ENCODE measurements at regions not wholly inside any gene's neighbourhood (a gene's known extent, or its start where the extent isn't known, plus 50 kb on each side); places are given as distances from the start of the nearest gene placed in this dataset.
A peak's percentile ranks its signal among the peaks of the same experiment; 100 is the strongest.

DNA sequence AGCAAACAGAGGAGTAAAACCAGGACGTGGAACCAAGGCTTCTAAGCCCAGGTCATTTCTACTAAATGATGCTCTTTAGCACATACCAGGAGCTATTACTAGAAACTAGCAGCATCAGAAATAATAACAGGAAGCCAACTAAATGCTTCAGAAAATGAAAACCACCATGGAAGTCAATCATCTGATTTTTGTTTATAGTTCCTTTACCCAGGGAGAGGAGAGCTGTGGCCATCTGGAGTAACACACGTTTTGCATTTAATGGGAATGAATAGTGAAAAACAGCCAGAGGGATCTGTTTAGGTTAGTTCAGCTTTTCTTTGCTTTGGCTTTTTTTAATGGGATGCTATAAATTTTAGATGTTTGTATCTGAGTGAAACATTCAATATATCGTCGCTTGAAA lies 250.7 kb upstream of the ARHGAP20 start:
- WGBS (ENCODE audit: insufficient coverage), result 84% methylated on average over 2 of the region's 4 CpGs

DNA sequence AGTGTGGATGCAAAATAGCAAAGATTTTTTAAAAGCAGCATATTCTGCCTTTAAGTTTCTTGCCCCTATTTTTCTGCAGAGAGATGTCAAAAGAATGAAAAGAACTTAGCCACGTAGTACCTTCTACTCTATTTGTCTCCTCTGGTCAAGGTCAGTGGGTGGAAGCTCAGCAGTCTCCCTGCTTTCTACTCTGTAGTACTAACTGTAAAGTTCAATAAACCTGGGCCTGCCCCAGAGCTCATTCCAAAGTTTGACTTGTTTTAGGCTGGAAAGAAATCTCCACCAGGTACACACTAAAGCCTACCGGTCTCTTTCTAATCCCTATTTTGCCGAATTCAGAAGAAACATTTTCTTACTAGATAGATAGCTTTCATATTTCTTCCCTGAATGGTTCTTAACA lies 247.9 kb upstream of the ARHGAP20 start:
- no peak for DNase-seq
- Histone ChIP-seq H3K9me3 (ENCODE audit: control extremely low read depth in 1 of 5, control insufficient read depth in 4 of 5, insufficient read depth in 2 of 5, low read depth in 1 of 5, low read length in 4 of 5) (no peaks in the 10 kb centered on the region), H3K27me3 (replicated peaks in 2 of 5; ENCODE audit: control insufficient read depth in 4 of 5, insufficient read depth in 5 of 5, low read length in 4 of 5) (no peaks in the 10 kb centered on the region), H3K36me3 (ENCODE audit: control insufficient read depth in 4 of 4, insufficient read depth in 4 of 4, low read length in 3 of 4) (no peaks in the 10 kb centered on the region), H3K4me1 (ENCODE audit: control extremely low read depth in 1 of 4, control insufficient read depth in 4 of 4, insufficient read depth in 4 of 4, low read length in 3 of 4) (no peaks in the 10 kb centered on the region), H3K27ac (ENCODE audit: insufficient read depth in 1 of 2, low read depth in 1 of 2, low read length in 2 of 2, poor library complexity in 1 of 2, severe bottlenecking in 2 of 2) (no peak overlapping the region), H3K4me3 (ENCODE audit: control insufficient read depth in 1 of 7, extremely low read depth in 1 of 7, insufficient read depth in 4 of 7, low read depth in 2 of 7, low read length in 6 of 7) (peak overlapping the region in 1 of 7 experiments; percentile 7)
- POLR2A ChIA-PET, result no interaction called here
- CTCF ChIA-PET, result interaction anchor here (1.3 kb wide), 1 partner anchor 18 kb away, joined by 4 read pairs; no protein-coding TSS in a partner anchor
- WGBS (ENCODE audit: insufficient coverage), result 100% methylated on average over 1 of the region's 3 CpGs

More for the DNA sequence above, 250.7 kb upstream of the ARHGAP20 start:
- no peaks in the 10 kb centered on the region for H3K4me1 ChIP-seq (ENCODE audit: control extremely low read depth in 1 of 4, control insufficient read depth in 4 of 4, insufficient read depth in 4 of 4, low read length in 3 of 4)
- no peaks in the 10 kb centered on the region for H3K27me3 ChIP-seq (replicated peaks in 2 of 5; ENCODE audit: control insufficient read depth in 4 of 5, insufficient read depth in 5 of 5, low read length in 4 of 5)
- no peak for DNase-seq
- no peaks in the 10 kb centered on the region for H3K9me3 ChIP-seq (ENCODE audit: control extremely low read depth in 1 of 5, control insufficient read depth in 4 of 5, insufficient read depth in 2 of 5, low read depth in 1 of 5, low read length in 4 of 5)
- ChIA-PET POLR2A (no interaction called here), CTCF (interaction anchor here (1.4 kb wide), 1 partner anchor 17 kb away, joined by 3 read pairs; no protein-coding TSS in a partner anchor)
- no peak overlapping the region for H3K4me3 ChIP-seq (ENCODE audit: control insufficient read depth in 1 of 7, extremely low read depth in 1 of 7, insufficient read depth in 4 of 7, low read depth in 2 of 7, low read length in 6 of 7)
- H3K27ac ChIP-seq (ENCODE audit: insufficient read depth in 1 of 2, low read depth in 1 of 2, low read length in 2 of 2, poor library complexity in 1 of 2, severe bottlenecking in 2 of 2), result no peak overlapping the region
- no peaks in the 10 kb centered on the region for H3K36me3 ChIP-seq (ENCODE audit: control insufficient read depth in 4 of 4, insufficient read depth in 4 of 4, low read length in 3 of 4)

DNA sequence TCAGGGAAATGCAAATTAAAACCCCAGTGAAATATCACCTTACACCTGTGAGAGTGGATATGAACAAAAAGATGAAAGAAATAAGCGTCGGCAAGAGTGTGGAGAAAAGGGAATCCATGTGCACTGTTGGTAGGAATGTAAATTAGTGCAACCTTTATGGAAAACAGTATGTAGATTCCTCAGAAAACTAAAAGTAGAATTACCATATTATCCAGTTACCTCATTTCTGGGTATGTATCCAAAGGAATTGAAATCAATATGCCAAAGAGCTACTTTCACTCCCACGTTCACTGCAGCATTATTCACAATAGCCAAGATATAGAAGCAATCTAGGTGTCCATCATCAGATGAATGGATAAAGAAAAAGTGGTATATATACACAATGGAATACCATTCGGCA lies 246.0 kb upstream of the ARHGAP20 start:
- WGBS (ENCODE audit: insufficient coverage), result 100% methylated on average over 1 of the region's 4 CpGs
- H3K4me3 ChIP-seq (ENCODE audit: control insufficient read depth in 1 of 7, extremely low read depth in 1 of 7, insufficient read depth in 4 of 7, low read depth in 2 of 7, low read length in 6 of 7), result no peak overlapping the region
- ChIA-PET CTCF (no interaction called here), POLR2A (no interaction called here)
- H3K27ac ChIP-seq (ENCODE audit: insufficient read depth in 1 of 2, low read depth in 1 of 2, low read length in 2 of 2, poor library complexity in 1 of 2, severe bottlenecking in 2 of 2), result no peak overlapping the region
- no peaks in the 10 kb centered on the region for H3K9me3 ChIP-seq (ENCODE audit: control extremely low read depth in 1 of 5, control insufficient read depth in 4 of 5, insufficient read depth in 2 of 5, low read depth in 1 of 5, low read length in 4 of 5)
- no peaks in the 10 kb centered on the region for H3K27me3 ChIP-seq (replicated peaks in 2 of 5; ENCODE audit: control insufficient read depth in 4 of 5, insufficient read depth in 5 of 5, low read length in 4 of 5)
- H3K4me1 ChIP-seq (ENCODE audit: control extremely low read depth in 1 of 4, control insufficient read depth in 4 of 4, insufficient read depth in 4 of 4, low read length in 3 of 4), result no peaks in the 10 kb centered on the region
- no peaks in the 10 kb centered on the region for H3K36me3 ChIP-seq (ENCODE audit: control insufficient read depth in 4 of 4, insufficient read depth in 4 of 4, low read length in 3 of 4)
- DNase-seq, result no peak

DNA sequence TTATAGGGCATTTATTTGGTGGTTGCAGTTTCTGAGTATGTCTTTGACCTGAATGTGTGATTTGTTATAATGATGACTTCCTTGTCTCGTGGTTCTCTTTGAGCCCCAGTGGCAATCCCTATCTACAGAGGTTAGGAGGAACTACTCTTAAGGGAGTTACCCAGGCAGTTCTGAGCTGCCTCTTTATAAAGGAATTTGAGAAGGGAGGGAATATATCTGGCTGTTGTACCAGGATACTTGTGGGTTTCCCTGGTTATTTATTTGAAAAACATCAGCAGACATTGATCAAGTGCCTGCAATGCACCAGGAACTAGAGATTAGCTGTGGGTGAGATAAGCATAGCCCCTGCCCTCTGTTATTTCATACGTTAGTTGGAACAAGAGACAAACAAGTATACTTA lies 243.5 kb upstream of the ARHGAP20 start:
- POLR2A ChIA-PET, result interaction anchor here (0.6 kb wide), 1 partner anchor 25 kb away, joined by 3 read pairs; no protein-coding TSS in a partner anchor
- CTCF ChIA-PET, result no interaction called here
- Histone ChIP-seq H3K4me3 (ENCODE audit: control insufficient read depth in 1 of 7, extremely low read depth in 1 of 7, insufficient read depth in 4 of 7, low read depth in 2 of 7, low read length in 6 of 7) (no peak overlapping the region), H3K36me3 (ENCODE audit: control insufficient read depth in 4 of 4, insufficient read depth in 4 of 4, low read length in 3 of 4) (no peaks in the 10 kb centered on the region), H3K4me1 (ENCODE audit: control extremely low read depth in 1 of 4, control insufficient read depth in 4 of 4, insufficient read depth in 4 of 4, low read length in 3 of 4) (no peaks in the 10 kb centered on the region), H3K9me3 (ENCODE audit: control extremely low read depth in 1 of 5, control insufficient read depth in 4 of 5, insufficient read depth in 2 of 5, low read depth in 1 of 5, low read length in 4 of 5) (no peaks in the 10 kb centered on the region), H3K27ac (ENCODE audit: insufficient read depth in 1 of 2, low read depth in 1 of 2, low read length in 2 of 2, poor library complexity in 1 of 2, severe bottlenecking in 2 of 2) (no peak overlapping the region), H3K27me3 (replicated peaks in 2 of 5; ENCODE audit: control insufficient read depth in 4 of 5, insufficient read depth in 5 of 5, low read length in 4 of 5) (no peaks in the 10 kb centered on the region)
- peak in 2 of 3 donors; percentile 14 to 22 for DNase-seq
- 20% methylated on average over 1 of the region's 2 CpGs for WGBS (ENCODE audit: insufficient coverage)

DNA sequence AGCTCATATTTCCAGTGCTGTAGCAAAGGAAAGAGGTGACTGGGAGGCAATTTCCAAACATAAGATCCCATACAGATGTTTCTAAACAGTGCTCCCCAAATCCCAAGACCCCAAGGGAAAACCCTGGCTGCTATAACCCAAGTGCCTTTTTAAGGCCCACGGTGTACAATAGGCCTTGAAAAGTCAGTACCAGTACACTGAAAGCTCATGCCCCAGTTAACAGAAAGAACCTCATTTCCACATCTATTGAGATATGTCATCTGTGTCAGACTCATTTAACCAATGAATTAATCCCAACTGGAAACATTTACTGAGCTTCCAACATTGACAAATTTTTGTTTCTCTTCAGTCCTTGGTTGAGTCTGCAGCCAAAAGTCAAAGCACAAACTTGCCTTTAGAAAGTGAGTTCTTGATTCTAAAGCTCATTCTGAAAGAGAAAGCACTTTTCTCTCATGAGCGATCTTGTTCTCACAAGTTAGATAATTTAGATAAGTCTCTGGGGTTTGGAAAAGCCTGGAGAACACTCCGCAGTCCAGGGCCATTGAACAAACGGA lies 239.8 kb upstream of the ARHGAP20 start:
- 100% methylated on average over 2 of the region's 4 CpGs for WGBS (ENCODE audit: insufficient coverage)
- ChIA-PET CTCF (no interaction called here), POLR2A (no interaction called here)
- Histone ChIP-seq H3K36me3 (ENCODE audit: control insufficient read depth in 4 of 4, insufficient read depth in 4 of 4, low read length in 3 of 4) (no peaks in the 10 kb centered on the region), H3K4me3 (ENCODE audit: control insufficient read depth in 1 of 7, extremely low read depth in 1 of 7, insufficient read depth in 4 of 7, low read depth in 2 of 7, low read length in 6 of 7) (no peak overlapping the region), H3K9me3 (ENCODE audit: control extremely low read depth in 1 of 5, control insufficient read depth in 4 of 5, insufficient read depth in 2 of 5, low read depth in 1 of 5, low read length in 4 of 5) (peaks cover 0 to 3% (median 0%) of the 10 kb centered on the region in 5 experiments), H3K27ac (ENCODE audit: insufficient read depth in 1 of 2, low read depth in 1 of 2, low read length in 2 of 2, poor library complexity in 1 of 2, severe bottlenecking in 2 of 2) (no peak overlapping the region), H3K4me1 (ENCODE audit: control extremely low read depth in 1 of 4, control insufficient read depth in 4 of 4, insufficient read depth in 4 of 4, low read length in 3 of 4) (no peaks in the 10 kb centered on the region), H3K27me3 (replicated peaks in 2 of 5; ENCODE audit: control insufficient read depth in 4 of 5, insufficient read depth in 5 of 5, low read length in 4 of 5) (no peaks in the 10 kb centered on the region)
- DNase-seq, result no peak

DNA sequence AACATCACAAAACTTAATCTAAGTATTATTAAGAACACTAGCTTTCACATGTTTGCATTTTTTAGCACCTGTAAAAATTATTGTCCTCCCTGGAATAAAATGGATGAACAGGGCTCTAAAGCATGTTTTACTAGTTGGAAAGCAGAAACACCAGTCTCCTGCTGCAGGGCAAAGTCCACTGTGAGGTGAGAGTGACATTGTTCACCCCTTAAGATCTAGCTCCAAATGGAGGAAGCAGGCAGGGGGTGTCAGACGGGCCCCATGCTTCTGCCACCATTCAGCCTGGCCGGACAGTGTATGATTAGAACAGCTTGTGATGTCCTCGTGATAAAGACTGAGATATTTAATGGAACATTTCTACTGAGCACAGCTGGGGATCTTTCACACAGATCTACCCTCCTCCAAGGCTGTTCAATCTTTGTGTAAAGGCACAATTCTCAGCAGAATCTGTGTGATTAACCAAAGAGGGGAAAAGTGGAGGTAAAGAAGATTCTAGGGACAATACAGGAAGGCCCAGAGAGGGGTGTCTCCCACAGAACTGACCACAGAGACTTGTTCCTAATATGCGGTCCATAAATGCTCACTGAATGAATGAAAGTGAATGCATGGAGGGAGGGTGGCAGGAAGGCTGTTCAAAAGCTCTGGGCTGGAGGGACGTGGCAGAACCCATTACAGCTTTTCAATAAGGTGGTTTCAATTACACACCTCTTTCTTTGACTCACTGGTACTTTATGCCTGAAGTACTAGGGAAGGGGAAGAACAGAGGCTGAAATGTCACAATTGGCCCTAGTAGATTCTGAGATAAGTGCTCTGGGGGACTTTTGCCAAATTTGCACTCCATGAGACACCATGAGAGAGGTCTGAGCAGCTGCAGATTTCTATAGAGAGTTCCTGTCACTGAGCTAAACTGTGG lies 239.1 kb upstream of the ARHGAP20 start:
- CTCF ChIA-PET, result interaction anchor here (1.7 kb wide), 1 partner anchor 12 kb away, joined by 7 read pairs; no protein-coding TSS in a partner anchor
- WGBS (ENCODE audit: insufficient coverage), result 90% methylated on average over 4 of the region's 5 CpGs
- DNase-seq, result no peak
- no peaks in the 10 kb centered on the region for H3K27me3 ChIP-seq (replicated peaks in 2 of 5; ENCODE audit: control insufficient read depth in 4 of 5, insufficient read depth in 5 of 5, low read length in 4 of 5)
- H3K36me3 ChIP-seq (ENCODE audit: control insufficient read depth in 4 of 4, insufficient read depth in 4 of 4, low read length in 3 of 4), result no peaks in the 10 kb centered on the region
- H3K4me3 ChIP-seq (ENCODE audit: control insufficient read depth in 1 of 7, extremely low read depth in 1 of 7, insufficient read depth in 4 of 7, low read depth in 2 of 7, low read length in 6 of 7), result no peak overlapping the region
- POLR2A ChIA-PET, result no interaction called here
- no peaks in the 10 kb centered on the region for H3K4me1 ChIP-seq (ENCODE audit: control extremely low read depth in 1 of 4, control insufficient read depth in 4 of 4, insufficient read depth in 4 of 4, low read length in 3 of 4)
- peaks cover 0 to 3% (median 0%) of the 10 kb centered on the region in 5 experiments for H3K9me3 ChIP-seq (ENCODE audit: control extremely low read depth in 1 of 5, control insufficient read depth in 4 of 5, insufficient read depth in 2 of 5, low read depth in 1 of 5, low read length in 4 of 5)
- H3K27ac ChIP-seq (ENCODE audit: insufficient read depth in 1 of 2, low read depth in 1 of 2, low read length in 2 of 2, poor library complexity in 1 of 2, severe bottlenecking in 2 of 2), result no peak overlapping the region

DNA sequence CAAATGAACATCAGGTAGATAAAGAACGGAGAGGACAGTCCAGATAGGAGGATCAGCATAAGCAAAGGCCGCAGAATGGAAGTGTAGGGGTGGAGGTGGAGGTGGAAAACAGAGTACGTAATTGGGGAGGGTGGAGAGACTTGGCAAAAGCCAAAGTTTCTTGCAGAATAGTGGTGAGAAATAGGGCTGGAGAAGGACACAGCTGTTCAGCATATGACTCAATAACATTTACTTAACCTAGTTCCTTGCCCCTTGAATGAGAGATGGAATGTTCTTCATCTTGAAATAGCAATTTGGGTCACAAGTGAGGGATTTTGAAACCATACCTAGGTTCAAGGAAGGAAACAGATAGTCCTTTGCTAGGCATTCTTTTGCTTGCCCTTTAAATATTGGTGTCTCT lies 235.9 kb upstream of the ARHGAP20 start:
- Histone ChIP-seq H3K4me1 (ENCODE audit: control extremely low read depth in 1 of 4, control insufficient read depth in 4 of 4, insufficient read depth in 4 of 4, low read length in 3 of 4) (no peaks in the 10 kb centered on the region), H3K27ac (ENCODE audit: insufficient read depth in 1 of 2, low read depth in 1 of 2, low read length in 2 of 2, poor library complexity in 1 of 2, severe bottlenecking in 2 of 2) (no peak overlapping the region), H3K27me3 (replicated peaks in 2 of 5; ENCODE audit: control insufficient read depth in 4 of 5, insufficient read depth in 5 of 5, low read length in 4 of 5) (no peaks in the 10 kb centered on the region), H3K36me3 (ENCODE audit: control insufficient read depth in 4 of 4, insufficient read depth in 4 of 4, low read length in 3 of 4) (no peaks in the 10 kb centered on the region), H3K9me3 (ENCODE audit: control extremely low read depth in 1 of 5, control insufficient read depth in 4 of 5, insufficient read depth in 2 of 5, low read depth in 1 of 5, low read length in 4 of 5) (peaks cover 0 to 3% (median 0%) of the 10 kb centered on the region in 5 experiments), H3K4me3 (ENCODE audit: control insufficient read depth in 1 of 7, extremely low read depth in 1 of 7, insufficient read depth in 4 of 7, low read depth in 2 of 7, low read length in 6 of 7) (no peak overlapping the region)
- ChIA-PET POLR2A (no interaction called here), CTCF (no interaction called here)
- no peak for DNase-seq
- WGBS (ENCODE audit: insufficient coverage), result 100% methylated on average over 2 of the region's 3 CpGs
